GM12878 (cell line): ENCODE measurements at regions not wholly inside any gene's neighbourhood (a gene's known extent, or its start where the extent isn't known, plus 50 kb on each side); places are given as distances from the start of the nearest gene placed in this dataset.

ENCODE experiments used
- ATAC-seq: fragments of 200-7000 bp; cut with Tn5 transposase; 3 replicates; pipeline ENCODE4 v1.9.1; 2020; ENCODE audit warnings: mild to moderate bottlenecking, moderate library complexity
- BruUV-seq: library from RNA; stranded (reverse); fragments of 400-500 nt; replicated peaks from 2 replicates; lab custom pipeline; 2021; lab: Mats Ljungman, UMichigan
- CTCF ChIA-PET: fragments of 300-600 bp; sonication (Branson Sonifier 250); formaldehyde crosslinking; extraction: SDS; loops from one replicate; lab custom pipeline; 2021; ENCODE audit warnings: inconsistent platforms; lab: Yijun Ruan, JAX
- POLR2A ChIA-PET: fragments of 350-600 bp; formaldehyde crosslinking; extraction: SDS; loops from one replicate; lab custom pipeline; 2021; ENCODE audit warnings: inconsistent platforms; lab: Charles Lee
- RAD21 ChIA-PET: fragments of 300-600 bp; sonication (Branson Sonifier 250); formaldehyde crosslinking; loops from one replicate; lab custom pipeline; 2023; ENCODE audit warnings: antibody characterized with exemption; ENCODE audit not compliant: unreplicated experiment; lab: Charles Lee
- SMC1A ChIA-PET: fragments of 300-600 bp; sonication (Branson Sonifier 250); formaldehyde crosslinking; loops from one replicate; lab custom pipeline; 2023; ENCODE audit not compliant: unreplicated experiment, uncharacterized antibody; lab: Charles Lee
- DNase-seq: peaks from one replicate; pipeline ENCODE4 v3.0.0-alpha.2; 2011; ENCODE audit warnings: low read depth, low spot score
- FAIRE-seq: peaks from 3 replicates; lab custom pipeline; 2011; peaks lifted over from hg19 to GRCh38; lab: Jason Lieb, UNC
- H2AFZ ChIP-seq: 2 replicates; pipeline ENCODE4 v1.6.0; 2011; ENCODE audit warnings: low read depth, low read length, control low read depth; ENCODE audit not compliant: control insufficient read depth
- H3K27ac ChIP-seq: 2 replicates; pipeline ENCODE4 v1.5.1; 2011; ENCODE audit warnings: control low read depth; ENCODE audit not compliant: control insufficient read depth, insufficient read depth
- H3K27me3 ChIP-seq, 2 experiments: replicated peaks in 1 of 2; 2 replicates each; pipeline versions ENCODE4 v1.6.0 to v1.6.1; 2011; ENCODE audit warnings: low read length in 1 of 2; ENCODE audit not compliant: control insufficient read depth in 2 of 2, insufficient read depth in 2 of 2
- H3K36me3 ChIP-seq, 2 experiments: 2 replicates each; pipeline ENCODE4 v1.5.1; 2011; ENCODE audit warnings: low read length in 1 of 2; ENCODE audit not compliant: control insufficient read depth in 2 of 2, insufficient read depth in 2 of 2
- H3K4me1 ChIP-seq: 2 replicates; pipeline ENCODE4 v1.6.1; 2011; ENCODE audit warnings: mild to moderate bottlenecking, low read length, moderate library complexity, mixed read lengths; ENCODE audit not compliant: control insufficient read depth, insufficient read depth
- H3K4me2 ChIP-seq: 2 replicates; pipeline ENCODE4 v1.6.0; 2011; ENCODE audit warnings: control low read depth; ENCODE audit not compliant: control insufficient read depth, insufficient read depth
- H3K4me3 ChIP-seq: fragments of 200-600 bp; sonication (generic); 2 replicates; pipeline ENCODE4 v1.5.1; 2016
- H3K79me2 ChIP-seq: 2 replicates; pipeline ENCODE4 v1.6.0; 2011; ENCODE audit warnings: low read length; ENCODE audit not compliant: control insufficient read depth, insufficient read depth
- H3K9ac ChIP-seq: 2 replicates; pipeline ENCODE4 v1.8.0; 2011; ENCODE audit warnings: low read length, control low read depth, mixed read lengths; ENCODE audit not compliant: control insufficient read depth, insufficient read depth
- H3K9me3 ChIP-seq: replicated peaks from 3 replicates; pipeline ENCODE4 v1.5.1; 2011; ENCODE audit warnings: mild to moderate bottlenecking, low read length; ENCODE audit not compliant: control insufficient read depth, insufficient read depth
- H4K20me1 ChIP-seq: 2 replicates; pipeline ENCODE4 v1.6.0; 2011; ENCODE audit not compliant: control insufficient read depth, insufficient read depth
- BMI1 ChIP-seq: fragments of 450-650 bp; IDR thresholded peaks from 2 replicates; pipeline ENCODE4 v1.6.1; 2016; ENCODE audit warnings: mild to moderate bottlenecking, moderate library complexity, borderline replicate concordance
- CBX5 ChIP-seq: sonication (generic); IDR thresholded peaks from 2 replicates; pipeline ENCODE4 v1.6.1; 2016; ENCODE audit warnings: low read depth, moderate library complexity, mild to moderate bottlenecking, inconsistent platforms
- CREM ChIP-seq: IDR thresholded peaks from 2 replicates; pipeline ENCODE4 v1.6.1; 2014; ENCODE audit warnings: antibody characterized with exemption, low read depth
- KAT2A ChIP-seq: conservative IDR thresholded peaks from 2 replicates; pipeline ENCODE4 v1.6.1; 2011; ENCODE audit warnings: low read depth, low read length; ENCODE audit not compliant: control insufficient read depth
- NFIC ChIP-seq: IDR thresholded peaks from 2 replicates; pipeline ENCODE4 v1.6.1; 2012; ENCODE audit warnings: low read depth, mild to moderate bottlenecking, inconsistent platforms, low read length, moderate library complexity
- PAX5 ChIP-seq: IDR thresholded peaks from 2 replicates; pipeline ENCODE4 v1.6.1; 2011; ENCODE audit warnings: low read depth, low read length, borderline replicate concordance
- PML ChIP-seq: IDR thresholded peaks from 2 replicates; pipeline ENCODE4 v1.6.1; 2012; ENCODE audit warnings: low read length, inconsistent platforms
- RAD51 ChIP-seq: fragments of 450-650 bp; IDR thresholded peaks from 2 replicates; pipeline ENCODE4 v1.6.1; 2016; ENCODE audit warnings: moderate library complexity, mild to moderate bottlenecking, inconsistent platforms
- RCOR1 ChIP-seq: conservative IDR thresholded peaks from 2 replicates; pipeline ENCODE4 v1.6.1; 2012; ENCODE audit warnings: low read depth, low read length, improper control_type of control experiment
- SIN3A ChIP-seq: IDR thresholded peaks from 2 replicates; pipeline ENCODE4 v1.6.1; 2012; ENCODE audit warnings: low read depth, low read length, improper control_type of control experiment
- SUPT20H ChIP-seq: IDR thresholded peaks from 2 replicates; pipeline ENCODE4 v1.6.1; 2011; ENCODE audit warnings: low read depth, mild to moderate bottlenecking, low read length, moderate library complexity, borderline replicate concordance; ENCODE audit not compliant: control insufficient read depth
- TCF3 ChIP-seq: IDR thresholded peaks from 2 replicates; pipeline ENCODE4 v1.6.1; 2012; ENCODE audit warnings: low read depth, mild to moderate bottlenecking, low read length, borderline replicate concordance; ENCODE audit not compliant: insufficient read depth
- YBX1 ChIP-seq: fragments of 450-650 bp; IDR thresholded peaks from 2 replicates; pipeline ENCODE4 v1.6.1; 2016; ENCODE audit warnings: antibody characterized with exemption
- ZBED1 ChIP-seq: IDR thresholded peaks from 2 replicates; pipeline ENCODE4 v1.6.1; 2016; ENCODE audit warnings: borderline replicate concordance
- ZNF24 ChIP-seq: fragments of 450-650 bp; IDR thresholded peaks from 2 replicates; pipeline ENCODE4 v1.6.1; 2017; ENCODE audit warnings: antibody characterized with exemption, mild to moderate bottlenecking
- ZNF274 ChIP-seq: IDR thresholded peaks from one replicate; pipeline ENCODE4 v1.8.0; 2011; ENCODE audit not compliant: insufficient read length, insufficient read depth
- WGBS: methylation state at CpG from one replicate; pipeline ENCODE4 v1.1.6; 2016; ENCODE audit warnings: low lambda C conversion rate; ENCODE audit not compliant: insufficient replicate concordance, insufficient coverage; ENCODE audit errors: missing lambda C conversion rate; 5-methylcytosine and 5-hydroxymethylcytosine counted together
- in situ Hi-C: fragments of 300-500 bp; cut with MboI; formaldehyde crosslinking; loops from 9 replicates; pipeline ENCODE4 v1.14.3; 2018; ENCODE audit warnings: mixed read lengths
- intact Hi-C: fragments of 100-400 bp; cut with micrococcal nuclease; formaldehyde crosslinking; loops from one replicate; pipeline ENCODE4 v1.14.2; 2022; ENCODE audit not compliant: unreplicated experiment
- TF ChIP-seq, protein P1 (sequence below): fragments of 450-650 bp; IDR thresholded peaks from 2 replicates; pipeline ENCODE4 v1.6.1; 2017; ENCODE audit warnings: borderline replicate concordance
- TF ChIP-seq, protein P2 (sequence below): IDR thresholded peaks from 2 replicates; pipeline ENCODE4 v1.6.1; 2012; ENCODE audit warnings: mild to moderate bottlenecking, low read depth, low read length

DNA sequence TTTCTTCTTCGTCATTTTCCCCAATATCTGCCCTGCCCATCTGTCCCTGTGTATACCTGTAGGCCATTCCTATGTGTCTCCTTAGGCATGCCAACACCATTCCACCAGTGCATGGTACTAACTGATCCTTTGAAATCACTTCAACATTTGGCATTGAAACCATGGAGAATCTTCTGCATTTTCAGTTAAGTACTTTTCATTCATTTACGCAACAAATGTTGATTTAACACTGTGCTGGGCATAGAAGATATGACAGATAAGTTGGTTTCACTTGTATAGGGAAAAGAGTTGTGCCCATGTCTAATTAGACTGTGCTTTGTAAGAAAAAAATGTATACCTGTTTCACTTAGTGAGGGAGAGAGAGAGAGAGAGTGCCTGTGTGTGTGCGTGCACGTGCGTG lies 77.9 kb upstream of the FLT1 start:
- DNase-seq (no peak), FAIRE-seq (no peak), ATAC-seq (no peak)
- ChIA-PET RAD21 (interaction anchor here (2.1 kb wide), 1 partner anchor 10 kb away, joined by 4 read pairs; no protein-coding TSS in a partner anchor), POLR2A (no interaction called here), SMC1A (interaction anchor here (0.9 to 1.5 kb wide), 5 partner anchors 10 to 62 kb away, joined by 3 to 4 read pairs (median 4); no protein-coding TSS in a partner anchor), CTCF (no interaction called here)
- 86% methylated on average over 5 of the region's 5 CpGs for WGBS
- intact Hi-C loops (no loop called here), in situ Hi-C loops (no loop called here)
- Histone ChIP-seq H3K79me2 (no peaks in the 10 kb centered on the region), H3K4me2 (no peak overlapping the region), H3K9me3 (no peaks in the 10 kb centered on the region; the same call in 2 of the 3 replicates), H3K9ac (no peak overlapping the region), H3K4me3 (no peak overlapping the region), H2AFZ (no peak overlapping the region), H3K36me3 (no peaks in the 10 kb centered on the region), H4K20me1 (no peaks in the 10 kb centered on the region), H3K27me3 (no peaks in the 10 kb centered on the region), H3K27ac (no peak overlapping the region), H3K4me1 (peaks cover 8% of the 10 kb centered on the region)
- BruUV-seq: no TSS peak
- TF ChIP-seq SUPT20H (no peak), PML (no peak), ZNF274 (no peak), RAD51 (no peak), YBX1 (no peak), CBX5 (no peak), CREM (no peak), SIN3A (no peak), TCF3 (no peak), PAX5 (no peak), KAT2A (no peak), RCOR1 (no peak), BMI1 (no peak), NFIC (no peak), ZNF24 (no peak), ZBED1 (no peak)
- TF ChIP-seq, protein P1, sequence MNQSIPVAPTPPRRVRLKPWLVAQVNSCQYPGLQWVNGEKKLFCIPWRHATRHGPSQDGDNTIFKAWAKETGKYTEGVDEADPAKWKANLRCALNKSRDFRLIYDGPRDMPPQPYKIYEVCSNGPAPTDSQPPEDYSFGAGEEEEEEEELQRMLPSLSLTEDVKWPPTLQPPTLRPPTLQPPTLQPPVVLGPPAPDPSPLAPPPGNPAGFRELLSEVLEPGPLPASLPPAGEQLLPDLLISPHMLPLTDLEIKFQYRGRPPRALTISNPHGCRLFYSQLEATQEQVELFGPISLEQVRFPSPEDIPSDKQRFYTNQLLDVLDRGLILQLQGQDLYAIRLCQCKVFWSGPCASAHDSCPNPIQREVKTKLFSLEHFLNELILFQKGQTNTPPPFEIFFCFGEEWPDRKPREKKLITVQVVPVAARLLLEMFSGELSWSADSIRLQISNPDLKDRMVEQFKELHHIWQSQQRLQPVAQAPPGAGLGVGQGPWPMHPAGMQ: no peak
- TF ChIP-seq, protein P2, sequence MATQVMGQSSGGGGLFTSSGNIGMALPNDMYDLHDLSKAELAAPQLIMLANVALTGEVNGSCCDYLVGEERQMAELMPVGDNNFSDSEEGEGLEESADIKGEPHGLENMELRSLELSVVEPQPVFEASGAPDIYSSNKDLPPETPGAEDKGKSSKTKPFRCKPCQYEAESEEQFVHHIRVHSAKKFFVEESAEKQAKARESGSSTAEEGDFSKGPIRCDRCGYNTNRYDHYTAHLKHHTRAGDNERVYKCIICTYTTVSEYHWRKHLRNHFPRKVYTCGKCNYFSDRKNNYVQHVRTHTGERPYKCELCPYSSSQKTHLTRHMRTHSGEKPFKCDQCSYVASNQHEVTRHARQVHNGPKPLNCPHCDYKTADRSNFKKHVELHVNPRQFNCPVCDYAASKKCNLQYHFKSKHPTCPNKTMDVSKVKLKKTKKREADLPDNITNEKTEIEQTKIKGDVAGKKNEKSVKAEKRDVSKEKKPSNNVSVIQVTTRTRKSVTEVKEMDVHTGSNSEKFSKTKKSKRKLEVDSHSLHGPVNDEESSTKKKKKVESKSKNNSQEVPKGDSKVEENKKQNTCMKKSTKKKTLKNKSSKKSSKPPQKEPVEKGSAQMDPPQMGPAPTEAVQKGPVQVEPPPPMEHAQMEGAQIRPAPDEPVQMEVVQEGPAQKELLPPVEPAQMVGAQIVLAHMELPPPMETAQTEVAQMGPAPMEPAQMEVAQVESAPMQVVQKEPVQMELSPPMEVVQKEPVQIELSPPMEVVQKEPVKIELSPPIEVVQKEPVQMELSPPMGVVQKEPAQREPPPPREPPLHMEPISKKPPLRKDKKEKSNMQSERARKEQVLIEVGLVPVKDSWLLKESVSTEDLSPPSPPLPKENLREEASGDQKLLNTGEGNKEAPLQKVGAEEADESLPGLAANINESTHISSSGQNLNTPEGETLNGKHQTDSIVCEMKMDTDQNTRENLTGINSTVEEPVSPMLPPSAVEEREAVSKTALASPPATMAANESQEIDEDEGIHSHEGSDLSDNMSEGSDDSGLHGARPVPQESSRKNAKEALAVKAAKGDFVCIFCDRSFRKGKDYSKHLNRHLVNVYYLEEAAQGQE: no peak
